IPS-18a (cell line): ENCODE measurements at regions not wholly inside any gene's neighbourhood (a gene's known extent, or its start where the extent isn't known, plus 50 kb on each side); places are given as distances from the start of the nearest gene placed in this dataset.

Experiments used
- H3K27ac ChIP-seq: one replicate; pipeline ENCODE4 v1.5.1; 2013; ENCODE audit warnings: low read length
- H3K27me3 ChIP-seq: one replicate; pipeline ENCODE4 v1.6.1; 2013; ENCODE audit warnings: mild to moderate bottlenecking, low read length; ENCODE audit not compliant: control insufficient read depth, insufficient read depth
- H3K36me3 ChIP-seq: one replicate; pipeline ENCODE4 v1.6.1; 2013; ENCODE audit warnings: low read depth, low read length; ENCODE audit not compliant: control insufficient read depth
- H3K4me1 ChIP-seq: one replicate; pipeline ENCODE4 v1.6.1; 2013; ENCODE audit warnings: low read depth, low read length; ENCODE audit not compliant: control insufficient read depth
- H3K4me3 ChIP-seq: one replicate; pipeline ENCODE4 v1.5.1; 2013; ENCODE audit warnings: low read length
- H3K9ac ChIP-seq: one replicate; pipeline ENCODE4 v1.6.1; 2013; ENCODE audit warnings: mild to moderate bottlenecking, low read length, moderate library complexity
- H3K9me3 ChIP-seq: one replicate; pipeline ENCODE4 v1.6.1; 2013; ENCODE audit warnings: low read depth, low read length; ENCODE audit not compliant: control insufficient read depth

DNA sequence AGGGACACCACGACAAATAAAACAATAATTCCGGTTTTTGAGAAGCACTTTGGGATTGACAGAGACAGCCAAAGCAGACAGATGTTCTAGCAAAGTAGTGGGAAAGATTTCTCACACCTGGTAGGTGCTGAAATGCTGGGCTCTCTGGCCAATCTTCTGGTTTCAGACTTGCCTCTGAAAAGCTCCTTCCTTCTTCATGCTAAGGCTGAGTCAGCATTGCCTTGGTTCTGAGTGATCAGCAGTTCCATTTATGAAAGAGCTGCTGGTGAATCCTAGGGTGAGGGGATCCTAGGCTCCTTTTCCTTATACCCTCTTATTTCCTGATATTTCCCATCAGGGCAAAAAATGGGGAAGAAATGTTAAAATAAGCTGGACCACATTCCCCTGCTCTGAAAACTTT lies 268.7 kb upstream of the SALL1 start:
- H3K9me3 ChIP-seq: no peaks in the 10 kb centered on the region
- H3K27me3 ChIP-seq: no peaks in the 10 kb centered on the region
- no peaks in the 10 kb centered on the region for H3K4me1 ChIP-seq
- no peaks in the 10 kb centered on the region for H3K36me3 ChIP-seq
- no peak overlapping the region for H3K9ac ChIP-seq
- H3K27ac ChIP-seq: no peak overlapping the region
- H3K4me3 ChIP-seq: no peak overlapping the region

DNA sequence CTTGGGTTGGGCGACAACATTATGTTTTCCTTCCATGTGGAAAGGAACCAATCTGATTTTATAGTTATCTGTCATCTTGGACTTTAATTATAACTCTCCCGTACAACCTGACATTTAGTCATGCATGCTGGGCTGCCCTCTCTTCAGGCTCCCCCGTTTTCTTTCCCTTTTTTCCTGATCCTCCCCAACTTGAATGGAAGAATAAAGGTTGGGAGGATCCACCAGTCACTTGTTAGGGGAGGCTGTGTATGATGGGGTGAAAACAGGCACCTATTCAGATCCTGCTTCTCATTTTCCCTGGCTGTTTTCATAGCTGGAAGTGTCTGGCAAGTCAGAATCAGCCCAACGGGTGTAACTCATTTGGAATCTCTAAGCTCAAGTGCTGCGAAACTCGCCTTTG lies 267.2 kb upstream of the SALL1 start:
- H3K9me3 ChIP-seq: no peaks in the 10 kb centered on the region
- no peak overlapping the region for H3K4me3 ChIP-seq
- no peaks in the 10 kb centered on the region for H3K27me3 ChIP-seq
- no peak overlapping the region for H3K9ac ChIP-seq
- no peaks in the 10 kb centered on the region for H3K4me1 ChIP-seq
- H3K27ac ChIP-seq: no peak overlapping the region
- H3K36me3 ChIP-seq: no peaks in the 10 kb centered on the region

DNA sequence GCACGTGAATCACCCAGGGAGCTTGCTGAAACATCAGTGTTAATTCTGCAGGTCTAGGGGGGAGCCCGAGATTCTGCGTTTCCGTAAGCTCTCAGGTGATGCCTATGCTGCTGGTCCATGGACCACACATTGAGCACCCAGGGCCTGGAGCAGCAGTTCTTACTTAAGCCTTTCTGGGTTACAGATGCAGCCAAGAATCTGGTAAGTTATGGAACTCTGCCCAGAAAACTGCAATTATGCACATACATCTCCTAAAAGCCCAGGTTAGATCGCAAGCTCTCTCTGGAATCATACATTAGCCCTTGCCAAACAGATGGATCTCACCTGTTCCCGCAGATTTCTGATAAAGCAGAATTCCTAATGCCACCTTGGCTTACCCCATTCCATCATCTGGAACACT lies 265.9 kb upstream of the SALL1 start:
- Histone ChIP-seq H3K4me3 (no peak overlapping the region), H3K9ac (no peak overlapping the region), H3K36me3 (no peaks in the 10 kb centered on the region), H3K27me3 (no peaks in the 10 kb centered on the region), H3K9me3 (no peaks in the 10 kb centered on the region), H3K27ac (no peak overlapping the region), H3K4me1 (no peaks in the 10 kb centered on the region)

DNA sequence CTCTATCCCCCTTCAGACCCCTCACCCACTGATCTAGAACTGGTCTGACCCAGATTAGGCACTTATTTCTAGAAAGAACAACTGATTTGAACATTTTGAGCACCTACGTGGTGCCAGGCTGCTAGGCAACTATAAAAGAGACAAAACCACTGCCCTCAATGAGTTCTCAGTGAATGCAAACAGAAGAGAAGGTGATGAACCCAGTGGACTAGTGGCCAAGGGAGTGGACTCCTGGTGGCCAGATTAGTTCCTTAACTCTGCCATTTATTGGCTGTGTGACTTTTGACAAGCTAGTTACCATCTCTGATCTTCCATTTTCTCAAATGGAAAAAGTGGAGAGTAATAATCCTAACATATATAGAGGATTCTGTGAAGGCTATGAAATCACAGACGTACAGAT lies 259.1 kb upstream of the SALL1 start:
- no peak overlapping the region for H3K27ac ChIP-seq
- no peak overlapping the region for H3K9ac ChIP-seq
- no peaks in the 10 kb centered on the region for H3K27me3 ChIP-seq
- no peaks in the 10 kb centered on the region for H3K9me3 ChIP-seq
- peaks cover 14% of the 10 kb centered on the region for H3K4me1 ChIP-seq
- H3K36me3 ChIP-seq: no peaks in the 10 kb centered on the region
- H3K4me3 ChIP-seq: no peak overlapping the region

DNA sequence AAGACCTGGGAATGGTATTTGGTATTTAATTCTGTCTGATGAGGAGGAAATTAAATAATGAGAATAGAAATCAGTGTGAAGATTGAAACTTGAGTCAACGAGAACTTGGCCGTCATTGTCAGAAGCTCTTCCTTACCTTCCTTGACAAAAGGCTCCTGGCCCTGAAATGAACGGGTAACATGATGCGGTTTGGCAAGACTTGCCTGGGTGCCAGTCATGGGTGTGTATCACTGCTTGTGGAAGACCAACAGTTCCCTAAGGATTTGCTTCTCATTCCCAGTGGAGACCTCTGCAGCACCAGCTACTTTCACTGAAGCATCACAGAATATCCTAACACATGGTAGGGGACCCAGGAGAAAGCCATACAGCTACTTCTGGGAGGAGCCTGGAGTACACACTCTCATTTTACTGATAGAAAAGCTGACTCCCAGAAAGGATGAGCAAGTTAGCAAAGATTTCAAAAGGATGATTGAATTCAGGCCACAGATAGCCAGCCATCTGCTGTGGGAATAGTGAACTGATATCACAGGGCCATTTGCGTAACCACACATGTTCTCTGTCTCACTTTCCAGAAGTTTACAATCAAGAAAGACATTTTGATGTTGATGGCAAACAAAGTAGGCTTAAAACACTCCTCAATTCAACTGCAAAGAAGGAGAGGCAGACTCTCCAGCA lies 258.1 kb upstream of the SALL1 start:
- no peak overlapping the region for H3K9ac ChIP-seq
- peaks cover 14% of the 10 kb centered on the region for H3K4me1 ChIP-seq
- no peaks in the 10 kb centered on the region for H3K27me3 ChIP-seq
- H3K4me3 ChIP-seq: no peak overlapping the region
- H3K27ac ChIP-seq: no peak overlapping the region
- H3K9me3 ChIP-seq: no peaks in the 10 kb centered on the region
- H3K36me3 ChIP-seq: no peaks in the 10 kb centered on the region

DNA sequence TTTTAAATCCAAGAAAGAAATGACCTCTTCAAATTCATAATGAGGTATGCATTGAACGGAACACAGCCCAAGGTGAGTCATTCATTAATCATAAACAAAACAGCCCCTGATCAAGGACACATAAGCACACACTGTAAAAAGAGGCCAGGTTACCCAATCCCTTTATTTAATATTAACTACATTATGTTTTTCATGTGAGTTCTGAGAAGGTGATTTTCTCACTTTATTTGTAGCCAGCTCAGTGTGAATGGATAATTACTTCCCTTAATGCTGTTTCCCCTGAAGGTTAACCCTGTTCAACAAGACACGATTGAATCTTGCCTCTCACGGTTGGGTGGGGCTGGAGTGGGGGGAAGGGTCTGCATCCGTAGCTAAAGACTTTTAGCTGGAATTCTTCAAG lies 257.3 kb upstream of the SALL1 start:
- H3K36me3 ChIP-seq: no peaks in the 10 kb centered on the region
- no peaks in the 10 kb centered on the region for H3K9me3 ChIP-seq
- no peak overlapping the region for H3K4me3 ChIP-seq
- H3K9ac ChIP-seq: no peak overlapping the region
- peaks cover 14% of the 10 kb centered on the region for H3K4me1 ChIP-seq
- no peak overlapping the region for H3K27ac ChIP-seq
- H3K27me3 ChIP-seq: no peaks in the 10 kb centered on the region

DNA sequence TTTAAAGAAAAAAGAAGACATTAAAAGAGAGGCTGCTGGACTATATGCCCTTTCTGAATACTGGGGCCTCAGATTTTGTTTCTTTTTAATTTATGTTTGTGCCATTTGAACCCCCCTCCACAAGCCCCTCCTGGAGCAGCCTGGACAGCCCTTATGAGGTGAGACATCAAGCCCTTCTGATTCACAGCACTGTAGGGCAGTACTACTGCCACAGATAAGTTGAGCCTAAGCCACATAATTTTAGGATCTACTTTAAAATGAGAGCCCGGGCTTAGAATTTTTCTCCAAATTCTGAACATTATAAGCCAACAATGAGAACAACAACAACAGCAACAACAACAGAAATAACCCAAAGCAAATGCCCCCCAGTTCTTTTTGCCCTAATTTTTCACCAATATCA lies 256.9 kb upstream of the SALL1 start:
- H3K27ac ChIP-seq: no peak overlapping the region

DNA sequence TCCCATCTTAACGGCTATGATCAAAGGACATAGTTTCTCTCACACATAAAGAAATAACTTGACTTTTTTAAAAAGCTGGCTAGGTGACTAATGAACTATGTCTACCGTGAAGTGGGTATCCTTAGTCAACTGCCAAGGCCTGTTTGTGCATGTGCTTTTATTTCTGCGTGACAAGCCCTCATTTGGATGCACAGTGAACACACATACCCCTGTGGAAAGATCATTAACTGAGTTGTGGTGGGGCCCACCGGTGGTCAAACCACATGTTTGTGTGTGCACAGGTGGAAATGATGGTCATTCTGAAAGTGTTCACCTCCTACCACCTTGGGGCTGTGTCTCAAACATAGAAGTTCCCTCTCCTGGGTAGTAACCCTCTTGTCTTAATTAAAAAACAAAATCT lies 256.1 kb upstream of the SALL1 start:
- Histone ChIP-seq H3K4me1 (peaks cover 14% of the 10 kb centered on the region), H3K36me3 (no peaks in the 10 kb centered on the region), H3K27ac (no peak overlapping the region), H3K4me3 (no peak overlapping the region), H3K27me3 (no peaks in the 10 kb centered on the region), H3K9me3 (no peaks in the 10 kb centered on the region), H3K9ac (no peak overlapping the region)

More for the DNA sequence above, 256.9 kb upstream of the SALL1 start:
- Histone ChIP-seq H3K9ac (no peak overlapping the region), H3K4me1 (peaks cover 14% of the 10 kb centered on the region), H3K27me3 (no peaks in the 10 kb centered on the region), H3K9me3 (no peaks in the 10 kb centered on the region), H3K36me3 (no peaks in the 10 kb centered on the region), H3K4me3 (no peak overlapping the region)

DNA sequence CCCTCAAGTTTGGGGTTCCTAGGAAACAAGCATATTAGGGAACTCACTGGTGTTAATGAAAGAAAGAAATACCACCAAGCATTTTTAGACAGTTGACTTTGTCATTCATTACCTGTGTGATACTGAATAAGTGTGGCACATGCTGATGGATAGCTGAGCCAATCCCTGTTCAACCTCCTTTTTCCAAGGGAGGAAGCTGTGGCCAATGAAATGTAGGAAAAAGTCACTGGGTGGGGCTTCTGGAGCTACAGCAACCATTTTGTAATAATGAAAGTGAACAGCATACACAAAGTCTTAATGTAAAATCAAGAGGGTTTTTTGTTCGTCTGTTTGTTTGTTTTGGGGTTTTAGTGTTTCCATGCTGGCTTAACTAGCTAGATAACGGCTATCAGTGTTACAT lies 254.3 kb upstream of the SALL1 start:
- Histone ChIP-seq H3K27me3 (no peaks in the 10 kb centered on the region), H3K9me3 (peaks cover 8% of the 10 kb centered on the region), H3K4me1 (peaks cover 14% of the 10 kb centered on the region), H3K9ac (no peak overlapping the region), H3K4me3 (no peak overlapping the region), H3K36me3 (no peaks in the 10 kb centered on the region), H3K27ac (no peak overlapping the region)

DNA sequence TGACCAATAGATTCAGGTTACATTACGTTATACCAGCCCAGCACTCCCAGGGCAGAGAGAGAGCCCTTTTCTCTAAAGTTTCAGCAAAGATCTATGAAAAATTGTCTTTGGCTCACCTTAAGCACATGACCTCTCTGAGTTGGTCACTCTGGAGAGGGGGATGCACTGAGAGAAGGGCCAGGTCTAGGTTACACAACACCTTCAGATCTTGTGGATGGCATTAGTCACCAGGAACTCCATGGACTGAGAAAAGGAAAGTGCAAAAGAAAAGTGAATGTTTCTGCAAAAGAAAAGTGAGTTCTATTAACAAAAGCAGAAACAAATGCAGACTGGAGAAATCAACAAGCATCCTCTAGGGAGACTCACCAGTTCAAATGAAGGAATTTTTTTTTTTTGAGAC lies 253.3 kb upstream of the SALL1 start:
- no peaks in the 10 kb centered on the region for H3K27me3 ChIP-seq
- no peaks in the 10 kb centered on the region for H3K36me3 ChIP-seq
- peaks cover 11% of the 10 kb centered on the region for H3K4me1 ChIP-seq
- peaks cover 8% of the 10 kb centered on the region for H3K9me3 ChIP-seq
- no peak overlapping the region for H3K4me3 ChIP-seq
- no peak overlapping the region for H3K9ac ChIP-seq
- H3K27ac ChIP-seq: no peak overlapping the region

DNA sequence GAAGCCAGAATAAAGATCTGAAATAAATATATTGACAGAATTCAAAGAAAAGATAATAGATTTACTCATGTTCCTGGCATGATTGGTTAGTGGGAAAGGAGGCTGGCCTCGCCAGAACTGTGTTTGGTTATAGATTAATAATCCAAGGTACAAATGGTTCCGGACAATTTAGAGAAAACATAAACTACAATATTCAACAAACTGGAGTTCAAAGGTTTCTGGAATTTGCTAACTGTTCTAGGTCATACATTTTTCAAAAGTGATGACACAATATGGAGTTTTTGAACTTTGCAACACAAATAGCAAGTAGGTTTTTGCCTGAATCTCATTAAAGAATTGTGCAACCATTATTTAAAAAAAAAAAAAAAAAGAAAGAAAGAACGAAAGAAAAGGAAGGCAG lies 251.7 kb upstream of the SALL1 start:
- Histone ChIP-seq H3K9me3 (peaks cover 8% of the 10 kb centered on the region), H3K36me3 (no peaks in the 10 kb centered on the region)

DNA sequence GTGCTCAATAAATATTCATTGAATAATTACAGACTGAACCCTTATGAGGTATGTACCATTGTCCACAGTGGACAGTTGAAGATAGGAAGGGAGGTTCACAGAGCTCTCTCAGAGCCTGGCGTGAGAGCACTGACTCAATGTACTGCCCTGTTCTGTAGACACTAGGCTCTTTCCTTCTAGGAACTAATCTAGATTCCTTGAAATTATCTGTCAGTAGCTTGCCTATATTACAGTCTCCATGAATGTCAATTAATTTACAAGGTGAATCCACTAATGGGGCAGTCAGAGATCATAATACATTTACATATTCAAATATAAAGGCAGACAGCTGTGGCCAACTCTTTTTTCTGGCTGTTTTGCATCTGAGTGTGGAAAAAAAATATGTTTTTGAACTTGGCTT lies 251.2 kb upstream of the SALL1 start:
- Histone ChIP-seq H3K4me1 (no peaks in the 10 kb centered on the region), H3K27me3 (no peaks in the 10 kb centered on the region), H3K9ac (no peak overlapping the region), H3K27ac (no peak overlapping the region), H3K9me3 (peaks cover 8% of the 10 kb centered on the region), H3K4me3 (no peak overlapping the region), H3K36me3 (no peaks in the 10 kb centered on the region)

More for the DNA sequence above, 251.7 kb upstream of the SALL1 start:
- no peak overlapping the region for H3K27ac ChIP-seq
- H3K4me1 ChIP-seq: no peaks in the 10 kb centered on the region
- no peaks in the 10 kb centered on the region for H3K27me3 ChIP-seq
- H3K9ac ChIP-seq: no peak overlapping the region
- no peak overlapping the region for H3K4me3 ChIP-seq
